Renal cortex interstitium (tissue), 11 donors: ENCODE measurements at regions not wholly inside any gene's neighbourhood (a gene's known extent, or its start where the extent isn't known, plus 50 kb on each side); places are given as distances from the start of the nearest gene placed in this dataset.
"Not testable (repeated sequence)": the region's sequence is repeated elsewhere in the genome, so short reads cannot be mapped to it uniquely, and the experiment has no call there.

Experiments
- DNase-seq, 11 donors: peaks; one replicate each; pipeline ENCODE4 v3.0.0-alpha.2; 2013; ENCODE audit warnings: low read depth in 9 of 11, low spot score in 4 of 11; ENCODE audit errors: extremely low read depth in 1 of 11

- no peak for DNase-seq
These were observed 111.9 kb upstream of the KLF8 start for GRCh38 chrX:56120242-56120641.

GRCh38 chrX:56125946-56126345 is 106.2 kb upstream of the KLF8 start:
- DNase-seq = no peak

- no peak for DNase-seq
These were observed 102.1 kb upstream of the KLF8 start for GRCh38 chrX:56130031-56130430.

GRCh38 chrX:56130436-56130835 is 101.7 kb upstream of the KLF8 start:
- no peak for DNase-seq

GRCh38 chrX:56164135-56164534 is 68.0 kb upstream of the KLF8 start:
- DNase-seq = not testable (repeated sequence)
